GM18951 (cell line): ENCODE measurements at regions not wholly inside any gene's neighbourhood (a gene's known extent, or its start where the extent isn't known, plus 50 kb on each side); places are given as distances from the start of the nearest gene placed in this dataset.
"Not testable (repeated sequence)": the region's sequence is repeated elsewhere in the genome, so short reads cannot be mapped to it uniquely, and the experiment has no call there.

Experiments used
- POLR2A ChIP-seq: IDR thresholded peaks from 4 replicates; pipeline ENCODE4 v1.6.1; 2011; ENCODE audit warnings: mild to moderate bottlenecking; ENCODE audit not compliant: insufficient read length, insufficient read depth; ENCODE audit errors: extremely low read depth
- in situ Hi-C: fragments of 300-500 bp; cut with MboI; formaldehyde crosslinking; loops from one replicate; pipeline ENCODE4 v1.12.0; 2022; ENCODE audit warnings: low sequenced_read_pairs, mixed read lengths, inconsistent platforms; ENCODE audit not compliant: unreplicated experiment

GRCh38 chr6:150764334-150765066, 101.0 kb upstream of the MTHFD1L start:
- no peak for TF ChIP-seq POLR2A
- in situ Hi-C loops, result no loop called here

DNA sequence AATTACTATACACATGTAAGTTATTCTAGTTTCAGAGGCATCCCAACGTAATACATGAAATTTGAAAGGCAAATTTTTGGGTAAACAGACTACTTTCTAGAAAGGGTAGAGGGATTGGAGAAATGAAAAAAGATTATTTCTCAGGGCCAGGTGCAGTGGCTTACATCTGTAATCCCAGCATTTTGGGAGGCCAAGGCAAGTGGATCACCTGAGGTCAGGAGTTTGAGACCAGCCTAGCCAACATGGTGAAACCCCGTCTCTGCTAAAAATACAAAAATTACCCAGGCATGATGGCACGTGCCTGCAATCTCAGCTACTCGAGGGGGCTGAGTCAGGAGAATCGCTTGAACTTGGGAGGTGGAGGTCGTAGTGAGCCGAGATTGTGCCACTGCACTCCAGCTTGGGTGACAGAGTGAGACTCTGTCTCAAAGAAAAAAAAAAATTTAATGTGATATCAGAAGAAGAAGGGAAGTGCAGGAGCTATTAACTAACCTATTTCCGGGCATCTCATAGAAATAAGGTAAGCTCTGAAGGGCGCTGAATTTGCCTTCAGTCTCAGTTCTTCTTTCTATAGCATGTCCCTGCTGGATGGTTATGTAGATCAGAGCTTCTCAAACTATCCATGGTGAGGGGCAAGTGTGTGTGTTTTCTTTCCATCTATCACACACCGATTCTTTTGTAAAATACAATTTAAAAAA, 100.3 kb upstream of the MTHFD1L start:
- in situ Hi-C loops, result no loop called here
- TF ChIP-seq POLR2A, result no peak

DNA sequence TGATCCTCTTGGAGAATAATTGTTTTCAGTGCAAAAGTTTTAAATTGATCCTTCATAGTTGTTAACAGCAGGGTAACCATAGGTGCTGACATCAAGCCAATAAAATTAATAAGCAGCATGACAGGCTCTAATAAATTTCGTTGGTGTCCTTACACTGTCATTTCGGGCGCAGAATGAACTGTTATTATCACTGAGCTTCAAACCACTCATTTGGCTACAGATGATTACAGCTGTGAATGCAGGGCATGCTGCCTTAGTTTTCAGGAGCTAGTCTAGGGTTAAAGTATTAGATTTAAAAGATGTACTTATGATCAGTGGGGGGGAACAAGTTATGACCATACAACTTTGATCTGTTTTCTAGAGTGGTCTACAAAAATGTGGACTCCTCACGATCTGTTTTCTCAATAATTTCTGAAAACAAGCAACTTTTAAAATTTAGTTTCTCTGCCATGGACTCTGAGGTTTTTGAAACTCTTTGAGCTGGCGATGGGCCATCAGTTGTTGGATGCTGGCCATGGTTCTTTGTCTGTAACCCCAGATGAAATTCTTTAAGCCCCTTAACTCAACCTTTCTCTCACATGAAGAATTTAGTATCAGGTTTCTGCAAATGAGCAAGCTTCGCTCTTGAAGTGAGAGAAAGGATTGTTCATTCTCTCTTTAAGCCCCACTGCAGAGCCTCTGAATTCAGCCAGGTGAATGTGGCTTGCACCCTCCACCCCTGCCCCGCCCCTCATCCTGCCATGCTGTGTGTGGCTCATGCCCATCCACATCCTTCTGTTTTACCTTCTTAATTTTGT, 99.1 kb upstream of the MTHFD1L start:
- no peak for TF ChIP-seq POLR2A
- in situ Hi-C loops, result no loop called here

DNA sequence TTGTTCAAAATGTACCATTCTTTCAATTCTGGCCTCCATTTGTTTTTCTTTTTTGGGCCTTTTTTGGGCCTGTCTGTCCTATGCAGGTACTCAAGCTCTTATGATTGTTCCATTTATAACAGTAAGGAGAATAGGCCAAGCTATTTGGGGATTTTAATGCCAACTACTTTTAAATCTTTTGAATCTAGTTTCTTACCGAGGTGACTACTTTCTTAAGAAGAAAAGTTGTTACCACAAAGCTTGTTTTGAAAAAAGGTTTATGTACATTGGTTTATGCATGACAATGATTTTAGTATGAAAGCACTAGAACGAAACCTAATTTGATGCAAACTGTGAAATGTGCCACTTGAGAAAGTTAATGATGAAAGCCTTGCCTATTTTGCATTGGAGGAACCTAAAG, 98.3 kb upstream of the MTHFD1L start:
- in situ Hi-C loops, result no loop called here
- TF ChIP-seq POLR2A, result no peak

- no peak for TF ChIP-seq POLR2A
- in situ Hi-C loops, result no loop called here
Observed at GRCh38 chr6:150767571-150768018, 97.9 kb upstream of the MTHFD1L start.

GRCh38 chr6:150770637-150771036, 94.9 kb upstream of the MTHFD1L start:
- in situ Hi-C loops, result no loop called here
- TF ChIP-seq POLR2A, result no peak

GRCh38 chr6:150773969-150774368, 91.5 kb upstream of the MTHFD1L start:
- TF ChIP-seq POLR2A, result no peak
- in situ Hi-C loops, result no loop called here

DNA sequence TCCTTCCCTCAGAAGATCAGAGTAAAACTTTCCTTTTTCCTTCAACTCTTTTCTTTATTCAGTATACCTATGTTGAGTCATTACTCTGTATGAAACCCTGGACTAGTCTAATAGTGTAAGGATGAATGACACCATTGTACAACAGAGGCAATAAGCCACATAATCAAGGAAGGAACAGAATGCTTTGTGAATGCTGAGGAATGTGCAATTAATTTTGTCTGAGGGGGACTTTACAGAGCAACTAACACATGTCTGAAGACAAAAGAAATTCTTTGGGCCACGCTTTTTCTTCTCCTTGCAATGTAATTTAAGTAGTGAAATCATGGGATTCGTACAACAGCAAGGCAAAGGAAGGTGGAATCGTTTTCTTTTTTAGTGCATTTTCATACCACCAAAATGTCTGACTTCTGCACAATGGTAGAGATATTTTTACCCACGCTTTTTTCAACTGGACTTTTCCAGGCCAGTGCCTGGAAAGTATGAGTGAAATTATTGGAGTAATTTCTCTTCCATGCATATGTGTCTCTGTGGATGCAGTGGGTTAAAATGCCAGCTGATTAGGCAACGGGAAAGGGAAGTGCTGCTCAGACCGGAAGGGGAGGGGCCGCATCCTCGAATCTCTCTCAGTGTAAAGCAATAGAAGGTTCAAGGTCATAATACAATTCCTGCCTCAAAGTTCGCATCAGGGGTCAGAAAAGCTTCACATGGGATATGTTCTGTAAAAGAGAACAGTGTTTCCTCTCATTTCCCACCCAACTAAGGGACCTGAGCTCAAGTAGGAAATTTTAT, 89.9 kb upstream of the MTHFD1L start:
- in situ Hi-C loops, result no loop called here
- no peak for TF ChIP-seq POLR2A

- in situ Hi-C loops, result no loop called here
- TF ChIP-seq POLR2A, result no peak
Observed at GRCh38 chr6:150777736-150778135, 87.8 kb upstream of the MTHFD1L start.

DNA sequence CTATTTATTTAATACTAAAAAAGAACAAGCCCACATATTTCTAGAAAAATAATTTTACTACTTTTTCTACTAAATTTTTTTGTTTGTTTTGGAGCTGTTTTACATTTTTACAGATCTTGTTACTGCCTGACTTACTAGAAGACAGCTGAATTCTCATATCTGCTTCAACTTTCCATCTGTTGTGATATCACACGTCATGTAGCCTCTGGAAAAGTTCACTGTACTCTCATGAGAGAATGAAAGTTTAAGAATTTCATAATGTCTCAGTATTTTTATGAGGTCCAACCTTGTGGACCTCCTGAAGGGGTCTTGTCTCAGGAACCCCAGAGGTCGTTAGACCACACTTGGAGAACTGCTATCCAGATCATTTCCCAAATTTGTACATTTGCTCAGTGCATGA, 81.7 kb upstream of the MTHFD1L start:
- in situ Hi-C loops, result no loop called here
- TF ChIP-seq POLR2A, result no peak

- in situ Hi-C loops, result no loop called here
- TF ChIP-seq POLR2A, result no peak
Observed at GRCh38 chr6:150787429-150787828, 78.1 kb upstream of the MTHFD1L start.

- in situ Hi-C loops, result no loop called here
- no peak for TF ChIP-seq POLR2A
Observed at GRCh38 chr6:150788089-150788488, 77.4 kb upstream of the MTHFD1L start.

GRCh38 chr6:150789906-150790305, 75.6 kb upstream of the MTHFD1L start:
- in situ Hi-C loops, result not testable (repeated sequence)

GRCh38 chr6:150791717-150792116, 73.8 kb upstream of the MTHFD1L start:
- no peak for TF ChIP-seq POLR2A
- in situ Hi-C loops, result no loop called here
